ENCODE measurements at regions not wholly inside any gene's neighbourhood (a gene's known extent, or its start where the extent isn't known, plus 50 kb on each side); places are given as distances from the start of the nearest gene placed in this dataset.

DNA sequence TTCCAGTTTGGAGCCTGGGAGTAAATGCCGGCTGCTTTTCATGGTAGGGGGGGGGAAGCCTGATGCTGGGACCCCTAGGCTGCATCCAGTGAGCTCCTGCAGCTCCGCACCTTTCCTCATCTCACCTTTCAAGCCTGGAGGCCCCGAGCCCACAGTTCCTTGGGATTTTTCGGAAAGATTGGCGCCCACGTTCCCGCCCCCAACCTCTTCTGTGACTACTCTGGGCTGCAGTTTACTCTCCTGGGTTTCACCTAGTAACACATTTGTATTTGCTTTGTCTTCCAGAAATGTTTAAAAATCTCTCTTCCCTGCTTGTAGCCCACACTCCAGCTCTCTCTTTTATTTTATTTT lies 51.9 kb upstream of the SPATA13 start:
- no peak overlapping the region for H2AFZ ChIP-seq (ENCODE audit: low read depth, low read length)
- H3K79me2 ChIP-seq (ENCODE audit: control insufficient read depth, insufficient read depth, low read length), result no peaks in the 10 kb centered on the region
- CTCF ChIA-PET, result no interaction called here
- no peak overlapping the region for H3K4me3 ChIP-seq (replicated peaks in 1 of 3; ENCODE audit: insufficient read depth in 1 of 3, low read depth in 1 of 3, low read length in 3 of 3)
- H3K9me3 ChIP-seq (replicated peaks; ENCODE audit: control insufficient read depth, insufficient read depth, low read length), result no peaks in the 10 kb centered on the region
- H4K20me1 ChIP-seq (replicated peaks; ENCODE audit: control insufficient read depth, extremely low read depth, insufficient read depth, low read length), result no peaks in the 10 kb centered on the region
- intact Hi-C loops (cut with micrococcal nuclease), result no loop called here
- peaks cover 4 to 6% of the 10 kb centered on the region in 2 experiments for H3K27me3 ChIP-seq (ENCODE audit: control insufficient read depth in 2 of 2, insufficient read depth in 2 of 2, low read length in 2 of 2)
- dilution Hi-C loops (cut with MboI; ENCODE audit: extremely low pct_ligation_motif_present, low sequenced_read_pairs), result no loop called here
- no peaks in the 10 kb centered on the region for H3K9me1 ChIP-seq (replicated peaks; ENCODE audit: control insufficient read depth, extremely low read depth, insufficient read depth, low read length)
- no peak overlapping the region for H3K27ac ChIP-seq (ENCODE audit: insufficient read depth, low read depth, low read length)
- H3K4me1 ChIP-seq (ENCODE audit: control insufficient read depth, extremely low read depth, insufficient read depth, low read length), result no peaks in the 10 kb centered on the region
- no peak for DNase-seq (ENCODE audit: low read depth, low spot score)
- H3K36me3 ChIP-seq (ENCODE audit: control insufficient read depth in 2 of 2, extremely low read depth in 1 of 2, insufficient read depth in 2 of 2, low read length in 2 of 2), result no peaks in the 10 kb centered on the region
- no peak for FAIRE-seq
- no TSS peak for BruUV-seq (replicated peaks)
- no peak overlapping the region for H3K4me2 ChIP-seq (ENCODE audit: insufficient read depth, low read length)
- no peak for TF ChIP-seq FOS (IDR thresholded peaks at IDR 0.05; ENCODE audit: borderline replicate concordance, insufficient read depth, low read length)
- TF ChIP-seq POLR2AphosphoS5 (IDR thresholded peaks at IDR 0.05; ENCODE audit: insufficient read depth, low read depth, low read length), result no peak
- no peak for TF ChIP-seq JUN (IDR thresholded peaks at IDR 0.05; ENCODE audit: borderline replicate concordance, insufficient read depth, insufficient read length, low read depth)
- no peak for TF ChIP-seq POLR2A (IDR thresholded peaks at IDR 0.05; ENCODE audit: low read depth, low read length)
- TF ChIP-seq MYC (IDR thresholded peaks at IDR 0.05; ENCODE audit: low read depth, low read length), result no peak
- TF ChIP-seq EZH2 (IDR thresholded peaks at IDR 0.05; ENCODE audit: borderline replicate concordance, low read depth, low read length, severe bottlenecking), result no peak
- TF ChIP-seq, protein P1, sequence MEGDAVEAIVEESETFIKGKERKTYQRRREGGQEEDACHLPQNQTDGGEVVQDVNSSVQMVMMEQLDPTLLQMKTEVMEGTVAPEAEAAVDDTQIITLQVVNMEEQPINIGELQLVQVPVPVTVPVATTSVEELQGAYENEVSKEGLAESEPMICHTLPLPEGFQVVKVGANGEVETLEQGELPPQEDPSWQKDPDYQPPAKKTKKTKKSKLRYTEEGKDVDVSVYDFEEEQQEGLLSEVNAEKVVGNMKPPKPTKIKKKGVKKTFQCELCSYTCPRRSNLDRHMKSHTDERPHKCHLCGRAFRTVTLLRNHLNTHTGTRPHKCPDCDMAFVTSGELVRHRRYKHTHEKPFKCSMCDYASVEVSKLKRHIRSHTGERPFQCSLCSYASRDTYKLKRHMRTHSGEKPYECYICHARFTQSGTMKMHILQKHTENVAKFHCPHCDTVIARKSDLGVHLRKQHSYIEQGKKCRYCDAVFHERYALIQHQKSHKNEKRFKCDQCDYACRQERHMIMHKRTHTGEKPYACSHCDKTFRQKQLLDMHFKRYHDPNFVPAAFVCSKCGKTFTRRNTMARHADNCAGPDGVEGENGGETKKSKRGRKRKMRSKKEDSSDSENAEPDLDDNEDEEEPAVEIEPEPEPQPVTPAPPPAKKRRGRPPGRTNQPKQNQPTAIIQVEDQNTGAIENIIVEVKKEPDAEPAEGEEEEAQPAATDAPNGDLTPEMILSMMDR (IDR thresholded peaks at IDR 0.05; ENCODE audit: extremely low read depth in 1 of 2, insufficient read depth in 1 of 2, low read depth in 1 of 2, low read length in 2 of 2), result no peak
- no peak for TF ChIP-seq GATA2 (IDR thresholded peaks at IDR 0.05; ENCODE audit: insufficient read depth, insufficient read length, low read depth, low read length)
- TF ChIP-seq, protein P2, sequence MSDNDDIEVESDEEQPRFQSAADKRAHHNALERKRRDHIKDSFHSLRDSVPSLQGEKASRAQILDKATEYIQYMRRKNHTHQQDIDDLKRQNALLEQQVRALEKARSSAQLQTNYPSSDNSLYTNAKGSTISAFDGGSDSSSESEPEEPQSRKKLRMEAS (IDR thresholded peaks at IDR 0.05; ENCODE audit: insufficient read depth, insufficient read length), result no peak
- no peak overlapping the region for H3K9ac ChIP-seq (replicated peaks; ENCODE audit: extremely low read depth, insufficient read depth, low read length)
- POLR2A ChIA-PET, result no interaction called here

Data from endothelial cell of umbilical vein (primary cell).